Sciatic nerve (tissue), 2 donors: ENCODE measurements at regions not wholly inside any gene's neighbourhood (a gene's known extent, or its start where the extent isn't known, plus 50 kb on each side); places are given as distances from the start of the nearest gene placed in this dataset.
"Not testable (repeated sequence)": the region's sequence is repeated elsewhere in the genome, so short reads cannot be mapped to it uniquely, and the experiment has no call there.

Source experiments
- ATAC-seq: fragments of 200-7000 bp; cut with Tn5 transposase; one replicate; pipeline ENCODE4 v1.9.1; 2020; ENCODE audit warnings: mild to moderate bottlenecking, moderate library complexity
- DNase-seq: peaks from one replicate; pipeline ENCODE4 v3.0.0-alpha.2; 2020; ENCODE audit warnings: low spot score
- intact Hi-C: fragments of 100-400 bp; cut with DNase I; formaldehyde crosslinking; loops from one replicate; pipeline ENCODE4 v1.14.2; 2022
- donor health status: DM: no; HTN: no; CAD: no.
- donor health status: DM: no; HTN: no; CAD: no.

GRCh38 chr1:244154872-244155531 is 103.9 kb downstream of the ZBTB18 start:
- ATAC-seq (no peak), DNase-seq (no peak)
- intact Hi-C loops, result no loop called here

- intact Hi-C loops, result no loop called here
- ATAC-seq, result no peak
- no peak for DNase-seq
Observed at GRCh38 chr1:244155661-244156060, 104.6 kb downstream of the ZBTB18 start.

GRCh38 chr1:244156617-244157016 is 105.5 kb downstream of the ZBTB18 start:
- intact Hi-C loops, DNase-seq, ATAC-seq: not testable (repeated sequence)

- no peak for DNase-seq
- ATAC-seq, result no peak
- intact Hi-C loops, result no loop called here
Observed at GRCh38 chr1:244157731-244158438, 106.8 kb downstream of the ZBTB18 start.

- intact Hi-C loops, result no loop called here
- no peak for DNase-seq
- no peak for ATAC-seq
Observed at GRCh38 chr1:244159646-244160045, 108.6 kb downstream of the ZBTB18 start.

GRCh38 chr1:244160455-244161235 is 109.6 kb downstream of the ZBTB18 start:
- intact Hi-C loops, result no loop called here
- ATAC-seq (no peak), DNase-seq (no peak)

GRCh38 chr1:244161236-244161510 is 110.1 kb downstream of the ZBTB18 start:
- ATAC-seq, result no peak
- no peak for DNase-seq
- intact Hi-C loops, result no loop called here

GRCh38 chr1:244162786-244163530 is 111.9 kb downstream of the ZBTB18 start:
- no peak for DNase-seq
- no peak for ATAC-seq
- intact Hi-C loops, result no loop called here

- intact Hi-C loops, result no loop called here
- ATAC-seq (peak; percentile 49), DNase-seq (no peak)
Observed at GRCh38 chr1:244163861-244164510, 112.9 kb downstream of the ZBTB18 start.

GRCh38 chr1:244164511-244164890 is 113.4 kb downstream of the ZBTB18 start:
- ATAC-seq (no peak), DNase-seq (no peak)
- intact Hi-C loops, result no loop called here

- ATAC-seq (no peak), DNase-seq (no peak)
- intact Hi-C loops, result no loop called here
Observed at GRCh38 chr1:244165021-244165420, 113.9 kb downstream of the ZBTB18 start.

GRCh38 chr1:244165701-244166100 is 114.6 kb downstream of the ZBTB18 start:
- no peak for DNase-seq
- intact Hi-C loops, result no loop called here
- no peak for ATAC-seq

- ATAC-seq, result no peak
- intact Hi-C loops, result no loop called here
Observed at GRCh38 chr1:244171241-244171985, 120.3 kb downstream of the ZBTB18 start.

GRCh38 chr1:244173240-244173639 is 122.2 kb downstream of the ZBTB18 start:
- ATAC-seq, result no peak
- DNase-seq, result no peak
- intact Hi-C loops, result no loop called here

More at GRCh38 chr1:244171241-244171985, 120.3 kb downstream of the ZBTB18 start:
- no peak for DNase-seq

GRCh38 chr1:244173769-244174168 is 122.7 kb downstream of the ZBTB18 start:
- ATAC-seq, result no peak

GRCh38 chr1:244174922-244175521 is 123.9 kb downstream of the ZBTB18 start:
- DNase-seq (no peak), ATAC-seq (no peak)
- intact Hi-C loops, result no loop called here

More at GRCh38 chr1:244173769-244174168, 122.7 kb downstream of the ZBTB18 start:
- intact Hi-C loops, result no loop called here
- DNase-seq, result no peak

GRCh38 chr1:244176201-244176600 is 125.1 kb downstream of the ZBTB18 start:
- DNase-seq, result no peak
- no peak for ATAC-seq
- intact Hi-C loops, result no loop called here

GRCh38 chr1:244180256-244180655 is 129.2 kb downstream of the ZBTB18 start:
- no peak for ATAC-seq
- intact Hi-C loops, result no loop called here
- DNase-seq, result no peak
